ENCODE measurements at regions not wholly inside any gene's neighbourhood (a gene's known extent, or its start where the extent isn't known, plus 50 kb on each side); places are given as distances from the start of the nearest gene placed in this dataset.

DNA sequence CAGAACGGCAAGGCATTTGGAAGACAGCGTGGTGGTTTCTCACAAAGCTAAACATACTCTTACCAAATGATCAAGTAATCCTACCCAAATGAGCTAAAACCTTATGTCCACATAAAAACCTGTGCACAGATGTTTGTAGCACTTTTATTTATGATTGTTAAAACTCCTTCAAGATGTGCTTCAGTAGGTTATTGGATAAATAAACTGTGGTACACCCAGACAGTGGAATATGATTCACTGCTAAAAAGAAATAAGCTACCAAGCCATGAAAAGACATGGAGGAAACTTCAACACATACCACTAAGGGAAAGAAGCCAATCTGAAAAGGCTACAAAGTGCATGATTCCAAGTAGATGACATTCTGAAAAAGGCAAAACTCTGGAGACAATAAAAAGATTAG lies 94.2 kb downstream of the FOXD1 start:
- TF ChIP-seq POLR2A (IDR thresholded peaks at IDR 0.05) = no peak
- TF ChIP-seq, protein P1, sequence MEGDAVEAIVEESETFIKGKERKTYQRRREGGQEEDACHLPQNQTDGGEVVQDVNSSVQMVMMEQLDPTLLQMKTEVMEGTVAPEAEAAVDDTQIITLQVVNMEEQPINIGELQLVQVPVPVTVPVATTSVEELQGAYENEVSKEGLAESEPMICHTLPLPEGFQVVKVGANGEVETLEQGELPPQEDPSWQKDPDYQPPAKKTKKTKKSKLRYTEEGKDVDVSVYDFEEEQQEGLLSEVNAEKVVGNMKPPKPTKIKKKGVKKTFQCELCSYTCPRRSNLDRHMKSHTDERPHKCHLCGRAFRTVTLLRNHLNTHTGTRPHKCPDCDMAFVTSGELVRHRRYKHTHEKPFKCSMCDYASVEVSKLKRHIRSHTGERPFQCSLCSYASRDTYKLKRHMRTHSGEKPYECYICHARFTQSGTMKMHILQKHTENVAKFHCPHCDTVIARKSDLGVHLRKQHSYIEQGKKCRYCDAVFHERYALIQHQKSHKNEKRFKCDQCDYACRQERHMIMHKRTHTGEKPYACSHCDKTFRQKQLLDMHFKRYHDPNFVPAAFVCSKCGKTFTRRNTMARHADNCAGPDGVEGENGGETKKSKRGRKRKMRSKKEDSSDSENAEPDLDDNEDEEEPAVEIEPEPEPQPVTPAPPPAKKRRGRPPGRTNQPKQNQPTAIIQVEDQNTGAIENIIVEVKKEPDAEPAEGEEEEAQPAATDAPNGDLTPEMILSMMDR (IDR thresholded peaks at IDR 0.05) = no peak

Data from ovary (tissue), 3 donors.